Right ventricle myocardium inferior (tissue), 1 donor: ENCODE measurements at regions not wholly inside any gene's neighbourhood (a gene's known extent, or its start where the extent isn't known, plus 50 kb on each side); places are given as distances from the start of the nearest gene placed in this dataset.

Experiments
- ATAC-seq: fragments of 200-7000 bp; cut with Tn5 transposase; one replicate; pipeline ENCODE4 v1.9.1; 2020; ENCODE audit warnings: mild to moderate bottlenecking, moderate library complexity
- DNase-seq: peaks from one replicate; pipeline ENCODE4 v3.0.0; 2021; ENCODE audit errors: missing footprints
- intact Hi-C: fragments of 100-400 bp; cut with DNase I; formaldehyde crosslinking; loops from one replicate; pipeline ENCODE4 v1.11.0; 2022
- donor health status: DM: no; HTN: yes; CAD: no; lungs with severe emphysema.

DNA sequence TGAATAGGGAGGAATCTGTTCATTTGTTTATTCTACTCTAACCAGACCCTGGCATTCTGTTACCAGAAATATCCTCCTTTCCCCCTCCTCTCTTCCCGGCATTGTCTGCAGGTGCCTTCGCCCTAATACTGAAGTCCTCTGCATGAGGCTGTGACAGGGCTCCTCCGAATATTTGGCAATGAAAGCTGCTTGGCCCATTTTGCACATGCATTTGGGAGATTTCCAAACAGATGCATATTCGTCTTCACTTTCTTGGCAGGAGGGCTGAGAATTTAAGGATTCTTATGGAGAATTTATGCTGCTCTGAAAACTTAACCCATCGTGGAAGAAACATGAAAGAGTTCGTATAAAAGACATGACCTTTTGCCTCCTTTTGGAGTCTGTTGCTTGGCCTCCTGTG lies 484.0 kb downstream of the ZNF608 start:
- ATAC-seq (no peak), DNase-seq (no peak)
- intact Hi-C loops: no loop called here

DNA sequence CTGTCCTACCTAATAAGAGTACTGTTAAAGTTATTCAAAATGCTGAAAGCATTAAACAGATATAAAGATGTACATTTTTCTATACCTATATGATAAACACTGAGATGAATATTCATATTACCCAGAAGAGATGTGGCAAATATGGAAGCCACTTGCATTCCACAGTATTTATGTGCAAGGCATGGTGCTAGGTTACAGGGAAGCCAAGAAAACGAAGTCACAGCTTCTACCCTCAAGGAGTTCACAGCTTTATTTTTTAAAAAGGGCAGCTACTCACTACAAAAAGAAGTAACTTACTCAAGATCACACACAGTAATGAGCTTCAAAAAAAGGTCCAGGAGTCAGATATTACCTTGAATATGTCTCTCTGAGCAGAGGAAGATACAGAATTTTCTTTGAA lies 484.6 kb downstream of the ZNF608 start:
- intact Hi-C loops: no loop called here
- DNase-seq (no peak), ATAC-seq (no peak)

DNA sequence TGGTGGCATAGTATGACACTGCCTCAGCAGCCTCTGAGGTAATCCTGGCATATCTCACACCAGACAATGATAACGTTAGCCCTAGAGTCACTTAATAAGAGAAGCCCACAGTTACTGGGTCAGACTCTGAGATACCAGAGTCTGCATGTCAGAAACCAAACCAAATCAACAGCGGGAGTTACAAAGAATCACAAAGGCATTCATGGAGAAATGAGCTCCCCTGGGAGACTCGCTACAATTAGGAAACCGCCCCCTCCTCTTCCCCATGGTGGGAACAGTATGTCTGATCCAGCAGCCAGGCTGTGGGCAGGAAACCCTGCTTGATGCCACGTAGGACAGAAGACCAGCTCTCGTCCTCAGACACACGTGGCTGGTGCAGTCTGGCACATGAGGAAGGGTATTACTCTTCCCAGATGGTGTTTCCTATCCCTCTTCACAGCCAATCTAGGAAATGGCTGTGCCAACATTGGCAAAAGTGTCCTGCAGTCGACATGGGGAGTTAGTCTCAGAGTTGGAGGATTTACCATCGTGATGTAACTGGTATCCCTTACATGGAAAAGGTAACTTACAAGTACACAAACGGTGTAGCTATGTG lies 485.4 kb downstream of the ZNF608 start:
- DNase-seq (no peak), ATAC-seq (no peak)
- intact Hi-C loops: no loop called here

DNA sequence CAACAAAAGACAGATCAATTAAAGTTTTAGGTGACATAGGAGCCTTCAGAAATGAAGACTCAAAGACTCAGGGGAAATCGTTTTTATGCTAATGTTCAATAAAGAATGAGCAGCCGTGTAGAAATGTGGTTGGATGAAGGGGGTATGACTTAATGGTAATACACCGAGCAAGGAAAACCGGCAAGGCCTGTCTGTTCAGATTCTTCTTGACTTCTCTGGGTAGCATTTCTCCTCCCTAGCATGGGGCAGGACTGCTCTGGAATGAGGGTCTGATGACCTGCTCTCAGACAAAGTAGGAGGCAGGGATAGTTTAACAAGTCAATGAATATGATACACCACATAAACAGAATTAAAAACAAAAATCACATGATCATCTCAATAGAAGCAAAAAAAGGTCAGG lies 487.4 kb downstream of the ZNF608 start:
- intact Hi-C loops: no loop called here
- DNase-seq (no peak), ATAC-seq (no peak)

DNA sequence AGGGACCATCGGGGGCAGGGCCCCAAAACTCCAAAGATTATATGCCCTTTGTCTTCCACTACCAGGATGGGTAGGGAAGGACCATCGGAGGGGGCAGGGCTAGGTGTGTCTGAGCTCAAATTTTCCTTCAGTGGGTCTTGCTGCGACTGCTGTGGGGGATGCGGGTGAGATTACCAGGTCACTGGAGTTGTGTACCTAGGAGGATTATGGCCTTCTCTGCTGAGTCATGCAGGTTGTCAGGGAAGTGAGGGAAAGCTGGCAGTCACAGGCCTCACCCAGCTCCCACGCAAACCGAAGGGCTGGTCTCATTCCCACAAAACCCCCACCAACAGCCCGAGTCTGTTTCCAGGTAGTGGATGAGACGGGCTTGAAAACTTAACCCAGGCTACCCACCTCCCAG lies 489.4 kb downstream of the ZNF608 start:
- DNase-seq (no peak), ATAC-seq (no peak)
- intact Hi-C loops: no loop called here

DNA sequence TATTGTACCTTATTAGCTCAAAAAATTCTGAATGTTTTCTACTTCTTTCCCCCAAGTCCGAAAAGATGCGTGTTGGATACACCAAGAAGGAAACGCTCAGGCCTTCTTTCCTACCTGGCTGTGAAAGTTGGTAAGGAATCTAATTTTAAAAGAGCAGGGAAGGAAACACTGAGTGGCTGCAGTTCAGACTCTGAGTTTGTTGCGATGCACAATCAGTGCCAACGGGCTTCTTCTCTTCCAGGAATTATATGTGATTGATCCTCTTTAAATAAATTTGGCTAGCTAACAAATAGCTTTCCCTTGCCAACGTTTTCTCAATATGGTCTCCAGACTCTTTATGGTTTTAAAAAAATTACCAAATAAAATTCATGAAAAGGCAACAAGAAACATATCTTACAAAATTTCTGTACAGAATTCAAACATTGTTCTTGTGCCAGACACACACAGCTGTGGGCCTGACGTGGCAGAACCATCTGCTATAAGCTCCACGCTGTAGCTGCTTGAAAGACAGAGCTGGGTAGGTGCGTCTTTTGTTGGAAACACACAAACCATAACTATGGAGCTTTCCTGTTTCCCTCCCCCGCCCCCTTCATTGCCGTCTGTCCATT lies 493.1 kb downstream of the ZNF608 start:
- intact Hi-C loops: no loop called here
- no peak for ATAC-seq
- DNase-seq: no peak

DNA sequence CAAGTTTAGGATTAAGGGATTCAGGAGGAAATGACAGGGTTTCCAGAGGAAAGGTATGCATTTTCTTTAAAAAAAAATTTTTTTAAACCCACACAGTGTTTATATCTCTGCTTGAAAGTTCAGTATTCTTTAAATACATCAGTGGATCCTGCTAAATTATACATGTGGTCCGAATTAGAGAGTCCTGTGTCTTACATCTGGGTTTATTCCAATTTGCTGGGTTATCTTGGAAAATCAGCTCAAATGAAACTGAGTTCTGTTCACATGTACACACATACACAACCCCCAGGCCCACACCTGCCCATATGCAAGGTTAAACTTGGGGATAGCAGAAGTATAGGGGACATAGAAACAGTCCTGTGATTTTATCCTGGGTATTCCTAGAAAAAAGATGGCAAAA lies 493.7 kb downstream of the ZNF608 start:
- no peak for ATAC-seq
- intact Hi-C loops: no loop called here
- DNase-seq: no peak

DNA sequence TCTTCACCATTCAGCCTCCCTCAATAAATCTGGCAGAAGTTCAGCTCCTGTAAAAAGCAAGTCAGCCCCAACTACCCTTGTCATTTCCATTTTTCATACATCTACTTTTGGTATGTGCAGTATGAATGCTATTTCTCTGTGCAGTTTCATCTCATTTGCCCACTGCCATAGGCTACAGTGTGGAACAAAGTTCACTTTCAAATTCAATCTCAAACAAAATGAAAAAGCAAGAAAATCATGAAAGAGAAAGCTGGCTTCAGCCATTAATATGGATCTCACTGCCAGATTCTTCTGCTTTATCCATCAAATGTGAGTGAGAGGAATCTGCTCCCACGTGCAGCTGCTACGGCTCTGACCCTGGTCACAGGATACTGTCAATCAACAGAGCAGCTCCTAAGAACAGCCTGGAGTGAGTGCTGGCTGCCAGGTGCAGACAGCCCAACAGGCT lies 494.2 kb downstream of the ZNF608 start:
- ATAC-seq (no peak), DNase-seq (no peak)
- intact Hi-C loops: no loop called here

DNA sequence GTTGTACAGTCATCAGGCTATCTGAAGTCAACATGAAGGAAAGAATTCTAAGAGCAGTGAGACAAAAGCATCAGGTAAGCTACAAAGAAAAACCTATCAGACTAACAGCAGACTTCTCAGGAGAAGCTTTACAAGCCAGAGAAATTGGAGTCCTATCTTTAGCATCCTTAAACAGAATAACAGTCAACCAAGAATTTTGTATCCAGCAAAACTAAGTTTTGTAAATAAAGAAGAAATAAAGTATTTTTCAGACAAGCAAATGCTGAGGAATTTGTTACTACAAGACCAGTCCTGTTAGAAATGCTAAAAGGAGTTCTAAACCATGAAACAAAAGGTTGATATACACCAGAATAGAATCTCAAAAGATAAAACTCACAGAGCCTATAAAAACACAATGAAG lies 501.2 kb downstream of the ZNF608 start:
- DNase-seq (no peak), ATAC-seq (no peak)
- intact Hi-C loops: no loop called here

DNA sequence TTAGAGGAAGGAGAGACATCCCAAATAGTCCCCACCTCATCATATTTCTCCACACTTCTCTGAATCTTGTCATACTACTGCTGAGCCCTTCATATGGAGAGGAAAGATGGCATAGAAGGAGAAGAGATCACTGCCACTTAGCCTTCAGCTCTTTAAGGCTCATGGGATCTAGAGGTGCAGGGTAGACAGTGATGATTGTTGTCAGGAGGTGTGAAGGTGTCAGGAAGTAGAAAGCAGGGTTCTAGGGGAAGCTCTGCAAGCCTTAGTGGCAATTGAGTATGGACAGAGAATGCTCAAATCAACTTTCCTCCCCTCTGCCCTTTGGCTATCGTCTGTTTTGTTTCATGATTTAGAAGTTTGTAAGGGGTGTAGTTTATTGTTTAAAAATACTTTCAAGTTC lies 505.7 kb downstream of the ZNF608 start:
- DNase-seq (no peak), ATAC-seq (no peak)
- intact Hi-C loops: no loop called here

DNA sequence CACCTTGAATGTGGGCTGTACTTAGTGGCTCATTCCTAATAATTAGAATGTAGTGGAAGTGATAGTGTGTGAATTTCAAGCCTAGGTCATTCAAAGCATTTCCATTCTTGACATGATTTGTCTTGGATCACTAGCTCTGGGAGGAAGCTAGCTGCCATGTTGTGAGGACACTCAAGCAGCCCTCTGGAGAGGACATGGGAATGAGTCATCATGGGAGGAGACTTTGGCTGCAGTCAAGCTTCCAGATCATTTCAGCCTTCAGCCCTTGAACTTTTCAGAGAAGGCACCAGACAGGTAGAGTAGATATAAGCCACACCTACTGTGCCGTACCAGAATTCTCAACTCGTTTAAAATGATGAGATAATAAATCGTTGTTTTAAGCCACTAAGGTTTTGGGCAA lies 506.9 kb downstream of the ZNF608 start:
- DNase-seq (no peak), ATAC-seq (no peak)
- intact Hi-C loops: no loop called here

DNA sequence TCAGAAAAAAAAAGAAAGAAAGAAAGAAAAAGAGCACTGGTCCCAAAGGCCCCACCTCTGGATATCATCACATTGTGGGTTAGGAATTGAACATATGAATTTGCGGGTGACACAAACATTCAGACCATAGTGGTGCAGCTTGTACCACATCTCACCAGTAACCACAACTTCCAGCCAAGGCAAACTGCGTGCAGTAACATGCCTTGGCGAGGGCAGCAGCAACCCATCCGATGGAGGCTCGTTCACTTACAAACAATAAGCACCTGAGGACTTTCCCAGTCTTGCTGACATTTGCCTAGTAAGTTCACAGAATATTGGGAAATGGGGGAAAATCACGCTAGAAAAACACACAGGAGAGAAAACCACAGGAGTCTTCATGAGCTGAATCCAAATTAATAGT lies 508.1 kb downstream of the ZNF608 start:
- no peak for DNase-seq
- intact Hi-C loops: no loop called here

DNA sequence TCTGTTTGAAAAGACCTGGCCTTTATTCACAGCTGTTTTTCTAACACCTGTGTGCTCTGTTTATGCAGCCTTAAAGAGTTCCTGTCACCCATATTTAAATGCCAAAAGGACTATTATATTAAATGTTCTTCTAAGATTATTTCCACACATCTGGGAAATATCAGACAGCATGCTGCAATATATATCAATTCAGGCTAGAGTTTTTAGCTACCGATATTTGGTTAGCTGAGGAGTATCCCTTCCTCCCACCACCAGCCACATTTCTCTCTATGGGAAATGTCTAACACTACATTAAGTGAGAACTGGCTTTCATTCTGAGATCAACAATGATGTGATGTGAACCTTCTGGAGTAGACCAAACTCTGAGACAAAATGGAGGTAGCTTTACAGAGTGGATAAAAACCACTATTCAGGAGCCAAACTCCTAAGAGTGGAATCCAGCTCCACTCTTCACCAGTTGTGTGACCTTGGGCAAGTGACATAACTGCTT lies 509.2 kb downstream of the ZNF608 start:
- ATAC-seq: no peak
- intact Hi-C loops: no loop called here
- DNase-seq: no peak

More for the DNA sequence above, 508.1 kb downstream of the ZNF608 start:
- ATAC-seq: no peak

DNA sequence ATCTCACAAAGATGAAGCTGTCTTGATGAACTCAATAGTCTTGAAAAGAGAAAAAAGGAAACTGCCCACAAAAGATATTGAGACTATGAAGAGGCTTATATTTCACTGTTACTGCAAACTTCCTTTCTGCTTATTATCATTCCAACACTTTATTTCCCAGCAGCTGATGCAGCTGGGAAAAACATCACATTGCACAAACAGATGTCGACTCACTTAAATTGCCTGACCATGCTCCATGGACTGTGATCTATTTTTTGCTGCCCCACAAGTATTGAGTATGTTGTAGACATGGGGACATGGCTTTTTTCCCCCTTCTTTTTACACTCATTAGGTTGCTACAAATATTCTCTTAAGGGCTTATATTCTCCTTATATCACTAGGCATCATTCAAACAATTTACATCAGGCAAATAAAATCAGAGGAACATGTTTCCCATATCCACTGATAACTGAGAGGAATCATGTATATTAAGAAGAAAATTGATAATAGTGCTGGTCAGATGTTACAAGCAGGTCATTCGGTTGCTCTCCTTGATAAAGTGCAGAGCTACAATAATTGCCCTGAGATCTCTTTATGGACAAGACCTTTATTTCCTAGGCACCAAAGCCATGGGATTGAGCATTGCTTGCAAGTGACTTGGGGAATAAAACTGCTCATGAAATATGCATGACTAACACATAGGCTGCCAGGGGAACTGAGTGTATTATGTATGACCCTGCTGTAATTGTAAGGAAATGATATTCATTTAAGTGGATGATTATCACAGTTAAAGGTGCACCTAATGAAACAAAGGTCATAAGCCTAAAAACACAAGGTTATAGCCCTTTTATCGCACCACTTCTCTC lies 509.9 kb downstream of the ZNF608 start:
- intact Hi-C loops: no loop called here
- no peak for ATAC-seq

DNA sequence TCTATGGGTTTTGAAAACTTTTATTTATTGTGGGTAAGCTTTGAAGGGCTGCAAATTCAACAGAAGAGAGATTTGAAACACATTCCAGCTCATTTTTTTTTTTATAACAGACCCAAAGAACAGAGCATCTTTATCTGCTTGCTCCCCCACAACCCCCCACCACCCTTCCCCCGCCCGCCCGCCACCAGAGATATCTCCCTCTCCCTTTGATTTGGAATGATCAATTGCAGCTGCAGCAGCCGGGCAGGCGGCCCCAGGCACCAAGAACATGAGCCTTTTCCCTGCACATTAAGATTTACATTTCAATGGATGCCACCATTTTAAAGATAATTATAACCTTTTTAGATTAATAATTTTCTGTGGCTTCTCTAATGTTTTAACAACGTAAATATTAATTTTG lies 510.9 kb downstream of the ZNF608 start:
- ATAC-seq (no peak), DNase-seq (no peak)
- intact Hi-C loops: no loop called here

More for the DNA sequence above, 509.9 kb downstream of the ZNF608 start:
- DNase-seq: no peak

DNA sequence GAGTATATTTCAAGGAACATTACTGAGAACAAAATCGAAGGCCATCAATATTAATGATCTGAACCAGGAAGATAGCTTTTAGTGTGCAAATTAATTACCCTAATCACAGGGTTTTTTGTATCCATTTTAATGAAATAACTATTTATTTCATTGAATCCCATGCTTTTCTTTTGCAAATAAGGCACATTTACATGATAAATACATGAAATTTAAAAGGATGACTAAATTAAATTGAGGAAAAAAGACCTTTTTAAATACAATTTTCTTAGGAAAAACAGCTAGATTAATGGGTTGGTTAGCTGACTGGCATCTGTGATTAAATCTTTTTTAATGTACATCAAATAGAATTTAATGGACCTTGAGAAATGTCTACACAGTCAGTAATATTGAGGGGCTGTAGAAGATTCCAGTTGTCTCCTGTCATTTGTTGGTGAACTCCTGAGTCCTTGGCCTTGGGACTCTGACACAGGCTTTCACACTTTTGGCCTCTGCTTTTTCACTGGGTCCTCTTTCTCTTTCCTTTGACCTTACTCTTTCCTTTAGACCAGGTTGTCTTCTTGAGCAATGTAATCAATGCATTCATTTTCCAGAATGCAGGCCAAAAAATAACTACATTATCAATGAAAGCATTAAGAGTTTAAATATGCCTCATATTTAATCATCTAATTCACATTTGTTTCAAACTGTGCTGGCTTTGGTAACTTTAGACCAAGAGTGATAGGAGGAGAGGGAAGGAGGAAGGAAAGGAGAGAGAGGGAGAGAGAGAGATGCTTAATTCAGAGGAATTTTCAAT lies 511.5 kb downstream of the ZNF608 start:
- no peak for ATAC-seq
- no peak for DNase-seq
- intact Hi-C loops: no loop called here

DNA sequence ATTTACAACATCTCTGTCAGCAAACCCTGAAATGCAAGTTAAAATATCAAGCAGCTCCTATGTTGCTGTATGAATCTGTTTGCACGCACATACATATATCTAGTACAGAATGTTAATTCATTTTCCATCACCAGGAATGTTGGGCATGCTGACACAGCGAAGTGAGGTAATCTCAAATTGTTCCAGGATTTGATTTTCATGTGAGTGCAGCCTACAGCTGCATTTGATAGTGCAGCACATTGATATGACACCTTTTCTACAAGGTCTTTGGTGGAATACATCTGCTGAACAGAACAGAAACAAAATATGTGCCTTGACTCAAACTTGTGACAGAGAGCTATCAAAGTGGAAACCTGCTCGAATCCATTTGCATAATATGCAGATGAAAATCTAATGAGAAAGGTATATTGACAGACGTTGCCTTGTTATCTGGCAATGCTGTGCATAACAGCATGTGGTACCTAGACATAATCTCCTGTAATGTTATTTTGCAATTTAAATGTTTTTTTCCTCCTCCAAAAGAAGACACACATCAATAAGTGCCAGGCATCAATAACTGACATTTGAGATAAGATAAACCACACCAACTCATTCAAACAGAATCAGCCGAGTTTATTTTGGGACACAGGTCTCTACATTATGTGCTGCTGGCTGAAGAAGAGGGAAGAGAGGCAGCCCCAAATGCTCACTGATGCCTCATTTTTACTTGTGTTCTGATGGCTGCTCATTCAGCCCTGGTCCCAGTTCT lies 512.2 kb downstream of the ZNF608 start:
- DNase-seq (no peak), ATAC-seq (no peak)
- intact Hi-C loops: no loop called here

DNA sequence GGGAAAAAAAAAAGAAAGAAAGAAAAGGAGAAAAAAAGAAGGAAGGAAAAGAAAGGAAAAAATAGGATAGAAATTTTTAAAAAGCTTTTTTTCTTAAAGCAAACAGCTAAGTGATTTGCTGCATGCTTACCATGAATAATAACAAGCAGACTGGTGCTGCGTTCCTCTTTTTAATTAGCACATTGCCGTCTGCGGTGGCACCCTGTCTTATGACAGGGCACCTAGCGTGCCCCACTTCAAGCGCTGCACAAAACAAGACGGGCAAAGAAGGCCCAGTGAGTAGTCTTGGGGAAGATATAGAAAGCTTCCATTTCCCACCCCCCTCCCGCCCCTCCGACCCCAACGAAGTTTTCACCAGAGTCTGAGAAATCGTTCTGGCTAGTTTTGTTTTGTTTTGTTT lies 513.9 kb downstream of the ZNF608 start:
- DNase-seq: no peak
- ATAC-seq: no peak
- intact Hi-C loops: no loop called here

DNA sequence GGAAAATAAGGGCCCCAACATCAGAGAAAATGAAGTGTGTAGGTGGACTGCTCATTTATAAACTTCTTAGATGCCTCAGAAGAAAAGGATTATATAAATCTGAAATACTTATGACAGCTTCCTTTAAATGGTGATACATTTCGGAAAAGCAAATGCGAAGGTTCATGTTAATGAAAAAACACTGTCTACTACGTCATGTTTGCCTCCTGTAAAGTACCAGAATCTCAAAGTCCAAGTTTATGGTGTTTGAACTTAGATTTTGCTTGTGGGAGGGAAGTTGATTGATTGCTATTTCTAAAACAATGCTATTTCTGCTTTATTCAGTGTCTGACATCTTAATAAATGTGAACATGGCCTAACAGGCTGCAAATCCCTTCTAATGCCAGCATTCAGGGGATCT lies 514.6 kb downstream of the ZNF608 start:
- no peak for ATAC-seq
- DNase-seq: no peak

More for the DNA sequence above, 514.6 kb downstream of the ZNF608 start:
- intact Hi-C loops: no loop called here
